Peyer's patch (tissue), 4 donors: ENCODE measurements at regions not wholly inside any gene's neighbourhood (a gene's known extent, or its start where the extent isn't known, plus 50 kb on each side); places are given as distances from the start of the nearest gene placed in this dataset.
"Not testable (repeated sequence)": the region's sequence is repeated elsewhere in the genome, so short reads cannot be mapped to it uniquely, and the experiment has no call there.

Source experiments
- DNase-seq, 3 donors: peaks; one replicate each; pipeline ENCODE4 v3.0.0-alpha.2; 2017 to 2019
- H3K27ac ChIP-seq, 4 donors: fragments of 200-600 bp; sonication (generic); one replicate each; pipeline ENCODE4 v1.5.1; 2016 to 2019
- H3K27me3 ChIP-seq, 2 donors: fragments of 200-600 bp; sonication (generic); one replicate each; pipeline ENCODE4 v1.5.1; 2019
- H3K36me3 ChIP-seq, 3 donors: fragments of 200-600 bp; sonication (generic); one replicate each; pipeline ENCODE4 v1.5.1; 2016 to 2019
- H3K4me1 ChIP-seq, 4 donors: fragments of 200-600 bp; sonication (generic); one replicate each; pipeline ENCODE4 v1.5.1; 2016 to 2019
- H3K4me3 ChIP-seq, 4 donors: fragments of 200-600 bp; sonication (generic); 1 replicate in 3 of 4; 2 replicates in 1 of 4; pipeline ENCODE4 v1.5.1; 2016 to 2019; ENCODE audit warnings: mild to moderate bottlenecking in 1 of 4
- H3K9me3 ChIP-seq, 4 donors: fragments of 200-600 bp; sonication (generic); one replicate each; pipeline ENCODE4 v1.5.1; 2016 to 2019; ENCODE audit warnings: mild to moderate bottlenecking in 1 of 4
- CTCF ChIP-seq, 6 experiments: fragments of 450-650 bp in 4 of 6; fragments of 200-600 bp in 2 of 6; sonication (generic) in 1 of 6; IDR thresholded peaks; one replicate each; pipeline ENCODE4 v1.5.1; 2017 to 2019; ENCODE audit warnings: antibody characterized with exemption in 6 of 6, mild to moderate bottlenecking in 3 of 6, moderate library complexity in 1 of 6
- POLR2A ChIP-seq, 2 donors: fragments of 450-650 bp; IDR thresholded peaks; one replicate each; pipeline ENCODE4 v1.5.1; 2017; ENCODE audit warnings: antibody characterized with exemption in 2 of 2, mild to moderate bottlenecking in 2 of 2, moderate library complexity in 2 of 2

- no peak overlapping the region for H3K27ac ChIP-seq
- no peaks in the 10 kb centered on the region for H3K4me1 ChIP-seq
- no peak for DNase-seq
- no peak overlapping the region for H3K4me3 ChIP-seq
- TF ChIP-seq POLR2A (IDR thresholded peaks at IDR 0.05) (no peak), CTCF (IDR thresholded peaks at IDR 0.05) (no peak)
- no peaks in the 10 kb centered on the region for H3K27me3 ChIP-seq
- no peaks in the 10 kb centered on the region for H3K9me3 ChIP-seq
- no peaks in the 10 kb centered on the region for H3K36me3 ChIP-seq
Observed at GRCh38 chr9:22189471-22189870, 180.4 kb upstream of the CDKN2B start.

- H3K4me3 ChIP-seq, H3K36me3 ChIP-seq, H3K27ac ChIP-seq, H3K9me3 ChIP-seq, H3K27me3 ChIP-seq, H3K4me1 ChIP-seq: not testable (repeated sequence)
- DNase-seq, result peak in 1 of 3 donors; percentile 24
Observed at GRCh38 chr9:22197000-22197399, 187.9 kb upstream of the CDKN2B start.

GRCh38 chr9:22198681-22199080 lies 189.6 kb upstream of the CDKN2B start:
- Histone ChIP-seq H3K9me3 (no peaks in the 10 kb centered on the region), H3K27me3 (no peaks in the 10 kb centered on the region), H3K4me1 (no peaks in the 10 kb centered on the region), H3K27ac (no peak overlapping the region), H3K36me3 (no peaks in the 10 kb centered on the region), H3K4me3 (no peak overlapping the region)
- DNase-seq, result no peak
- TF ChIP-seq CTCF (IDR thresholded peaks at IDR 0.05) (no peak), POLR2A (IDR thresholded peaks at IDR 0.05) (no peak)

GRCh38 chr9:22201256-22201655 lies 192.2 kb upstream of the CDKN2B start:
- Histone ChIP-seq H3K27me3 (no peaks in the 10 kb centered on the region), H3K27ac (no peak overlapping the region), H3K36me3 (no peaks in the 10 kb centered on the region), H3K9me3 (no peaks in the 10 kb centered on the region), H3K4me3 (no peak overlapping the region), H3K4me1 (no peaks in the 10 kb centered on the region)
- TF ChIP-seq POLR2A (IDR thresholded peaks at IDR 0.05) (no peak), CTCF (IDR thresholded peaks at IDR 0.05) (no peak)
- DNase-seq, result no peak

- Histone ChIP-seq H3K9me3 (no peaks in the 10 kb centered on the region), H3K4me1 (no peaks in the 10 kb centered on the region), H3K36me3 (no peaks in the 10 kb centered on the region), H3K27me3 (no peaks in the 10 kb centered on the region), H3K27ac (peak overlapping the region in 1 of 4 donors; percentile 18), H3K4me3 (no peak overlapping the region)
- no peak for DNase-seq
- TF ChIP-seq POLR2A (IDR thresholded peaks at IDR 0.05), result no peak
- TF ChIP-seq CTCF (IDR thresholded peaks at IDR 0.05), result no peak
Observed at GRCh38 chr9:22203371-22204138, 194.4 kb upstream of the CDKN2B start.

- H3K4me1 ChIP-seq, result no peaks in the 10 kb centered on the region
Observed at GRCh38 chr9:22204240-22204639, 195.1 kb upstream of the CDKN2B start.

More at GRCh38 chr9:22204240-22204639, 195.1 kb upstream of the CDKN2B start:
- no peak overlapping the region for H3K4me3 ChIP-seq
- H3K36me3 ChIP-seq, result no peaks in the 10 kb centered on the region
- DNase-seq, result no peak
- no peak overlapping the region for H3K27ac ChIP-seq
- no peak for TF ChIP-seq CTCF (IDR thresholded peaks at IDR 0.05)
- no peak for TF ChIP-seq POLR2A (IDR thresholded peaks at IDR 0.05)
- H3K9me3 ChIP-seq, result no peaks in the 10 kb centered on the region
- H3K27me3 ChIP-seq, result no peaks in the 10 kb centered on the region
